ENCODE measurements at regions not wholly inside any gene's neighbourhood (a gene's known extent, or its start where the extent isn't known, plus 50 kb on each side); places are given as distances from the start of the nearest gene placed in this dataset.

DNA sequence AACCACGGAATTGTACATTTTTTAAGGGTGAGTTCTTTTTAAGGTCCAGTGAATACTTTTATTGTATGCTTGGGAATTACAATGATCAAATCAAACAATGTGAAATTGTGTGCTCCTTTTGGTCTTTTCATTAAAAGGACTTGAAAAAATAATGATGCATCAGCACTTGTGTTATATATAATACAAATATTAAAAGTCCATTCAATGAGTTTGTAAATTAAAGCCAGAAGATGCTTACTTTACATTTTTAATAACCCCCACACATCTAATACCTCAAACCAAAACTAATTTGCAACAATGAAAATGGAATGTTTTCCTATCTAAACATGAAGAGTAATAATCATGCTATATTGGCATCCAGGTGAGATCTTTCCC lies 369.8 kb upstream of the LCORL start:
- Mint-ChIP-seq H3K4me1 (no peaks in the 10 kb centered on the region), H3K27me3 (peaks cover 4% of the 10 kb centered on the region), H3K9me3 (no peaks in the 10 kb centered on the region), H3K27ac (no peak overlapping the region), H3K36me3 (no peaks in the 10 kb centered on the region), H3K4me3 (no peak overlapping the region)
- no peak for DNase-seq

DNA sequence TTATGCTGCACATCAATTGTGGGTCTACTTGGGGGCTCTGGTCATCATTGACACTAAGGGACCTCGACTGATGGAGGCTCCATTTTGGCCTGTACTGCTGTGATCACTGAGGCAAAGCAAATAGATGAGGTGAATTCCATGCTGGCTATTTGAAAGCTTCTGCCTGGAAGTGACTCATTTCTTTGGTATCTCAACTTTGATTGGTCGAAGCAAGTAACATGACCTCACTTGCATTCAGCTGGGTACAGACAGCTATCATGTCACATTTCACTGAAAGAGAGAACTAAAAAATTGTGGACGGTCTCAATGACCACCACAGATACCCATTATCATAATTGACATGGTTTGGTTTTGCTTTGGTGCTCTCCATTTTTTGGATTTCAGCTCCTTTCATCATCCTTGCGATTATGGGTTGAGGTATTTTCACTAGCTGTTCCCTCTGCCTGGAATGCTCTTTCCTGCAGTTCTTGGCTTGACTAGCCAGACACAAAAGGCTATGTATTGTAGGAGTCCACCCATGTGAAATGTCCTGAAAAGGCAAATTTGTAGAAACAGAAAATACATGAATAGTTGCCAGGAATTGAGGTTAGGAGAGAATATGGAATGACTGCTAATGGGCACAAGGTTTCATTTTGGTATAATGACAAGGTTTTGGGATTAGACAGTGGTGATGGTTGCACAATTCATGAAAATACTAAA lies 369.2 kb upstream of the LCORL start:
- no peak overlapping the region for H3K4me3 Mint-ChIP-seq
- H3K27me3 Mint-ChIP-seq: peaks cover 4% of the 10 kb centered on the region
- H3K9me3 Mint-ChIP-seq: no peaks in the 10 kb centered on the region
- no peaks in the 10 kb centered on the region for H3K4me1 Mint-ChIP-seq
- no peaks in the 10 kb centered on the region for H3K36me3 Mint-ChIP-seq
- H3K27ac Mint-ChIP-seq: no peak overlapping the region
- DNase-seq: no peak

DNA sequence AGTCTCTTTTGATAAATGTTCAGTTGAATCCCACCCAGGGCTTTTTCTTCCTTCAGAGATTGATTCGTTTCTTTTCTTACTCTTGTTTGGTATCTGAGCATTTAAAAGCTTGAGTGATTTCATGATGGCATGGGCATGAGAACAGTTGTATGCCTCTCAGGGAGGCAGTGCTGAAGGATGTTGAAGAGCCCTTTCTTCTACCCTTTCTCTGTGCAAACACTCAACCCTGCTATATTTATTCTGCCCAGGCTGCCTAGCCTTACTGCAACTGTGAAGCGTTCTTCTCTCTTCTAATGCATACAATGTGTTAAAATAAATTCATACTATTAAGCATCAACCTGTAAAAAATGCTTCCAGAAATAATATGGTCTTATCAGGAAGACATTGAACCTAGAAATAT lies 367.6 kb upstream of the LCORL start:
- no peak overlapping the region for H3K4me3 Mint-ChIP-seq
- no peak overlapping the region for H3K27ac Mint-ChIP-seq
- H3K4me1 Mint-ChIP-seq: no peaks in the 10 kb centered on the region
- no peak for DNase-seq
- H3K9me3 Mint-ChIP-seq: peaks cover 3% of the 10 kb centered on the region
- H3K36me3 Mint-ChIP-seq: no peaks in the 10 kb centered on the region
- peaks cover 4% of the 10 kb centered on the region for H3K27me3 Mint-ChIP-seq

- Mint-ChIP-seq H3K4me1 (no peaks in the 10 kb centered on the region), H3K4me3 (no peak overlapping the region), H3K36me3 (no peaks in the 10 kb centered on the region), H3K9me3 (peaks cover 4% of the 10 kb centered on the region), H3K27ac (no peak overlapping the region), H3K27me3 (peaks cover 4% of the 10 kb centered on the region)
- no peak for DNase-seq
These were observed 366.5 kb upstream of the LCORL start for GRCh38 chr4:18388039-18388438.

DNA sequence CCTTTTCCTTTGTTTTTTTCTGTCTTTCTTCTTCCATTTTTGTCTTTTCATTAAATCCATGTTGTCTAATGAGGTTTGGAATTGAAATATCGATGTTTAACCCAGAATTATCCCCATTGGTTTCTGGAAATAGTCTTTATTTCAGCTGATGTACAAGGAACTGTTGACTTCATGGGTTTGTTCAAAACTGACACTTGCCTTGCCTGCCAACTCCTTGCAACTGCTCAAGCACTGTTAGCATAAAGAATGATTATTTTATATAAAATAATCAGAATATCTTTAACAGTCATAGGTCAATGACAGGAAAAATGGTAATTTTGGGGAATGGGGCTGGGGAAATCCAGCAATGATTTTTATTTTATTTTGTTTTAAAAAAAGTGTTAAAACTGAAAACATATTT lies 359.6 kb upstream of the LCORL start:
- H3K27ac Mint-ChIP-seq: no peak overlapping the region
- DNase-seq: no peak
- no peak overlapping the region for H3K4me3 Mint-ChIP-seq
- peaks cover 4% of the 10 kb centered on the region for H3K9me3 Mint-ChIP-seq
- no peaks in the 10 kb centered on the region for H3K4me1 Mint-ChIP-seq
- H3K36me3 Mint-ChIP-seq: no peaks in the 10 kb centered on the region
- H3K27me3 Mint-ChIP-seq: peaks cover 22% of the 10 kb centered on the region

- Mint-ChIP-seq H3K36me3 (no peaks in the 10 kb centered on the region), H3K27ac (no peak overlapping the region), H3K4me3 (no peak overlapping the region), H3K4me1 (no peaks in the 10 kb centered on the region), H3K27me3 (peaks cover 9% of the 10 kb centered on the region), H3K9me3 (no peaks in the 10 kb centered on the region)
- DNase-seq: no peak
These were observed 348.0 kb upstream of the LCORL start for GRCh38 chr4:18369561-18369960.

DNA sequence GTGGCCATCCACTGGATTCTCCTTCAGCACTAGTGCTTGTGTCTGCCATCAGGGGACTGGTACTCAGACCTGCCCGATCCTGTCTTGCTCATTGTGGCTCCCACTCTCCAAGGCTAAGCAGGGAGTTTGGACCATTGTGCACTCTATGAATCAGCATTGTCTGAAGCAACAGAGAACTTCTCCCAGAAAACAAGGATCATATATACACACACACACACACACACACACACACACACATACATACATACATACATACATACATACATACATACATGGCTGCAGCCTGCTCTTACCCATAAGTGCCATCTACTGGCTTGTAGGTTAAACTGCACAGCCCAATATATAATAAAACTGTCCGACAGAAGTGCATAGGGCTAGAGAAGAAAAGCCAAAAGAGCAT lies 345.3 kb upstream of the LCORL start:
- Mint-ChIP-seq H3K4me3 (no peak overlapping the region), H3K27ac (no peak overlapping the region), H3K27me3 (peaks cover 9% of the 10 kb centered on the region), H3K4me1 (no peaks in the 10 kb centered on the region), H3K36me3 (no peaks in the 10 kb centered on the region), H3K9me3 (no peaks in the 10 kb centered on the region)
- no peak for DNase-seq

- H3K27ac Mint-ChIP-seq: no peak overlapping the region
- no peak overlapping the region for H3K4me3 Mint-ChIP-seq
- peaks cover 9% of the 10 kb centered on the region for H3K27me3 Mint-ChIP-seq
- DNase-seq: no peak
- no peaks in the 10 kb centered on the region for H3K36me3 Mint-ChIP-seq
- H3K4me1 Mint-ChIP-seq: no peaks in the 10 kb centered on the region
- H3K9me3 Mint-ChIP-seq: no peaks in the 10 kb centered on the region
These were observed 344.6 kb upstream of the LCORL start for GRCh38 chr4:18366136-18366535.

GRCh38 chr4:18343581-18343980 lies 322.0 kb upstream of the LCORL start:
- Mint-ChIP-seq H3K4me1 (no peaks in the 10 kb centered on the region), H3K4me3 (no peak overlapping the region), H3K27ac (no peak overlapping the region), H3K36me3 (no peaks in the 10 kb centered on the region), H3K27me3 (peaks cover 4% of the 10 kb centered on the region), H3K9me3 (peaks cover 2% of the 10 kb centered on the region)
- no peak for DNase-seq

- H3K27ac Mint-ChIP-seq: no peak overlapping the region
- no peaks in the 10 kb centered on the region for H3K36me3 Mint-ChIP-seq
- peaks cover 2% of the 10 kb centered on the region for H3K9me3 Mint-ChIP-seq
- no peaks in the 10 kb centered on the region for H3K4me1 Mint-ChIP-seq
- DNase-seq: no peak
- peaks cover 4% of the 10 kb centered on the region for H3K27me3 Mint-ChIP-seq
- no peak overlapping the region for H3K4me3 Mint-ChIP-seq
These were observed 321.3 kb upstream of the LCORL start for GRCh38 chr4:18342847-18343246.

DNA sequence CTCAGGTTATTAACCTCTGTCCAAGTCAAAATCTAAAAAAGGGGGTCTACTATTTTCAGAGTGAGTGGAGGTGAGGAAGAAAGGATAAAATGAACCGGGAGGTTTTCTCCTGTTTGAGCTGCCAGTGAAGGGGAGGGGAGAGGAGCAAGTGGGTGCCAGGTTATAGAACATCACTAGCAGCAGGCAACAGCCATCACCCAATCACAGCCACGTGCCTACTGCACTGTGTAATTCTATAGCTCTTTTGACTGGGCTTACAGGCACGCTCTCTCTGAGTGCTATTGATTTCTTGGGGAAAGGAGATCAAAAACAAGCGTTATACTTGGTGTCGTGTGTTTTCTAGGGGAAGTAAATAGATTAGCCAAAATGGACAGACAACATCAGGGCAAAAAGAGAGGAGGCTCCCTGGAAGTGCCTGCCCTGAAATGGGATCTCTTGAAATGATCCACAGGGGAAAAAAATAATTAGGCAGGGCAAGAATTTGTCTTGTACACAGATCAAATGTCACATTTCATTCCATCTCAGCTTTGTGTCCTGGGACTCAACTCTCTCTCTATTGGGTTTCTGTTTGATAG lies 300.5 kb upstream of the LCORL start:
- H3K36me3 Mint-ChIP-seq: no peaks in the 10 kb centered on the region
- H3K27ac Mint-ChIP-seq: no peak overlapping the region
- no peaks in the 10 kb centered on the region for H3K9me3 Mint-ChIP-seq
- peaks cover 23% of the 10 kb centered on the region for H3K27me3 Mint-ChIP-seq
- no peak overlapping the region for H3K4me3 Mint-ChIP-seq
- DNase-seq: no peak
- no peaks in the 10 kb centered on the region for H3K4me1 Mint-ChIP-seq

GRCh38 chr4:18319431-18319830 lies 297.9 kb upstream of the LCORL start:
- H3K27me3 Mint-ChIP-seq: peaks cover 25% of the 10 kb centered on the region
- no peaks in the 10 kb centered on the region for H3K9me3 Mint-ChIP-seq
- H3K36me3 Mint-ChIP-seq: no peaks in the 10 kb centered on the region
- no peak overlapping the region for H3K27ac Mint-ChIP-seq
- H3K4me1 Mint-ChIP-seq: no peaks in the 10 kb centered on the region
- no peak for DNase-seq
- no peak overlapping the region for H3K4me3 Mint-ChIP-seq

- Mint-ChIP-seq H3K27me3 (peaks cover 25% of the 10 kb centered on the region), H3K36me3 (no peaks in the 10 kb centered on the region), H3K4me1 (no peaks in the 10 kb centered on the region), H3K9me3 (no peaks in the 10 kb centered on the region), H3K27ac (no peak overlapping the region), H3K4me3 (no peak overlapping the region)
- DNase-seq: no peak
These were observed 297.3 kb upstream of the LCORL start for GRCh38 chr4:18318682-18319388.

DNA sequence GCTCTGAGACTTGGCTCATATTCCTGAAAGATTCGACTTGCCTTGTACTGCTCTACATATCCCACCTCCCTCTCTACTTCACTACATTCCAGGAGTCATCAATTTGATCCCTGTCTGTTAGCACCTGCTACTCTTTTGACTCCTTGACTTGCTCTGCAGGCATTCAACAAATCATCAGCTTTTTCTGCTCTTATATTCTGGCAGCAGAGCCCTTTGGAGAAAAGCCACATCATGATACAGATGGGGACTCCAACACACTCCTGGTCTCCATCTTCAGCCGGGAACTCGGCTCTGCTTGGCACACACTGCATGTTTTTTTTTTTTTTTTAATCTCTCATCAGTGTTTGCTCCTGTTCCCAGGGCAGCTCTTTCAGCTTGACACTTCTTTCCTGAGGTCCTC lies 293.2 kb upstream of the LCORL start:
- peaks cover 20% of the 10 kb centered on the region for H3K27me3 Mint-ChIP-seq
- H3K27ac Mint-ChIP-seq: no peak overlapping the region
- no peaks in the 10 kb centered on the region for H3K9me3 Mint-ChIP-seq
- no peak overlapping the region for H3K4me3 Mint-ChIP-seq
- H3K4me1 Mint-ChIP-seq: no peaks in the 10 kb centered on the region
- no peaks in the 10 kb centered on the region for H3K36me3 Mint-ChIP-seq
- no peak for DNase-seq

DNA sequence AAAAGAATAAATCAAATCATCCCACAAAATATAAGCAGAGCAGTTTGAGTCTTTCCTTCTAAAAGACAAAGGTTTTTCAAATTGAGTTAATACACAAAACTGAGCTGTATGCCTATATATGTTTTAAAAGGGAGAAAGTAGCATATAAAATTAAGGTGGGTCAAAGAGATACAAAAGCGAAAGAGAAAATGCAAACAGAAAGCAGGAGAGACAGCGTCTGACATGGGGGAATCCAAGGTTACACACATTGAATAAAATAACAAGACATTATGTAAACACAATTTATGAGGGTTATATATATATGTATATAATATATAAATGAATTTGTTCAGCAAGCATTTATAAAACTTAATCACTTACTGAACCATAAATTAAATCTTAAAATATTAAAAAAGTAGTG lies 276.1 kb upstream of the LCORL start:
- Mint-ChIP-seq H3K27ac (no peak overlapping the region), H3K9me3 (no peaks in the 10 kb centered on the region), H3K27me3 (peaks cover 9% of the 10 kb centered on the region), H3K4me3 (no peak overlapping the region), H3K36me3 (no peaks in the 10 kb centered on the region), H3K4me1 (no peaks in the 10 kb centered on the region)
- no peak for DNase-seq

DNA sequence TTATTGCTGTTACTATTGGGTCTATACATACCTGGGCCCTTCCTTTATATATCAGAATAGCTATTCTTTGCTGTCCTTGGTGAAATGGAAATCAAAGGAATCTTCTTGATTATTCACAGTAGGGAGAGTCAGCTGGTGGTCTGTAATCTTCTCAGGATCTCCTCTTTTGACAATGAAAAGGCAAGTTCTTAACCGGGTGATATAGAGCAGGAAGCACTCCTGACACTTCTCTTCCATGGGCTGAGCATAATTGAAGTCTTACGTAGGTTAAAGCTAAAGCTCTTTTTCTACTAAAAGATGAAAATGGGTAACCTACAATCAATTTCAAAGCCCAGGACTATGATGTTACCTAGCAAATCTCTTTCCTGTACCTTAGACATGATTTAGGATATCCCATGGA lies 274.9 kb upstream of the LCORL start:
- H3K4me1 Mint-ChIP-seq: no peaks in the 10 kb centered on the region
- peaks cover 9% of the 10 kb centered on the region for H3K27me3 Mint-ChIP-seq
- no peaks in the 10 kb centered on the region for H3K36me3 Mint-ChIP-seq
- no peaks in the 10 kb centered on the region for H3K9me3 Mint-ChIP-seq
- H3K27ac Mint-ChIP-seq: no peak overlapping the region
- no peak for DNase-seq
- no peak overlapping the region for H3K4me3 Mint-ChIP-seq

Data from activated naive CD8-positive, alpha-beta T cell treated with anti-CD3 and anti-CD28 coated beads for 36 hours (primary cell).